Caco-2 (cell line): ENCODE measurements at regions not wholly inside any gene's neighbourhood (a gene's known extent, or its start where the extent isn't known, plus 50 kb on each side); places are given as distances from the start of the nearest gene placed in this dataset.

Experiments used
- BruUV-seq: library from RNA; stranded (reverse); fragments of 400-500 nt; replicated peaks from 2 replicates; lab custom pipeline; 2021; lab: Mats Ljungman, UMichigan
- CTCF ChIA-PET: fragments of 300-600 bp; sonication (Branson Sonifier 250); formaldehyde crosslinking; loops from one replicate; lab custom pipeline; 2022; ENCODE audit warnings: antibody characterized with exemption; lab: Charles Lee
- POLR2A ChIA-PET: fragments of 300-600 bp; sonication (Branson Sonifier 250); formaldehyde crosslinking; loops from one replicate; lab custom pipeline; 2022; ENCODE audit warnings: antibody characterized with exemption; lab: Charles Lee
- DNase-seq, 2 experiments: peaks; one replicate each; pipeline versions ENCODE4 v3.0.0 to v3.0.0-alpha.2; 2020 to 2022
- H3K27me3 ChIP-seq: replicated peaks from 2 replicates; pipeline ENCODE4 v1.6.0; 2011; ENCODE audit warnings: low read length; ENCODE audit not compliant: control insufficient read depth, insufficient read depth
- H3K36me3 ChIP-seq: 2 replicates; pipeline ENCODE4 v1.5.1; 2011; ENCODE audit warnings: low read length; ENCODE audit not compliant: control insufficient read depth, insufficient read depth
- H3K4me1 ChIP-seq: fragments of 250-450 bp; sonication (Bioruptor Pico); 2 replicates; pipeline ENCODE4 v1.5.1; 2020; ENCODE audit warnings: mild to moderate bottlenecking
- H3K4me3 ChIP-seq: 2 replicates; pipeline ENCODE4 v1.5.1; 2011; ENCODE audit warnings: low read depth, mild to moderate bottlenecking, control low read depth, low read length
- H3K9me3 ChIP-seq: fragments of 250-450 bp; sonication (Bioruptor Pico); 2 replicates; pipeline ENCODE4 v1.5.1; 2020; ENCODE audit warnings: mild to moderate bottlenecking, moderate library complexity
- H3K27ac Mint-ChIP-seq: one replicate; pipeline ENCODE4 v1.8.0; 2022; ENCODE audit warnings: mixed read lengths; ENCODE audit not compliant: unreplicated experiment
- H3K27me3 Mint-ChIP-seq: one replicate; pipeline ENCODE4 v1.8.0; 2022; ENCODE audit warnings: mixed read lengths; ENCODE audit not compliant: insufficient read depth, unreplicated experiment
- H3K36me3 Mint-ChIP-seq: one replicate; pipeline ENCODE4 v1.8.0; 2022; ENCODE audit warnings: mild to moderate bottlenecking, mixed read lengths; ENCODE audit not compliant: insufficient read depth, unreplicated experiment
- H3K4me1 Mint-ChIP-seq: one replicate; pipeline ENCODE4 v1.8.0; 2022; ENCODE audit warnings: low read depth, mixed read lengths; ENCODE audit not compliant: unreplicated experiment
- H3K4me3 Mint-ChIP-seq: one replicate; pipeline ENCODE4 v1.8.0; 2022; ENCODE audit warnings: mild to moderate bottlenecking, moderate library complexity, mixed read lengths; ENCODE audit not compliant: unreplicated experiment
- H3K9me3 Mint-ChIP-seq: one replicate; pipeline ENCODE4 v1.8.0; 2022; ENCODE audit warnings: mixed read lengths; ENCODE audit not compliant: unreplicated experiment
- CTCF ChIP-seq, 2 experiments: fragments of 200-600 bp in 1 of 2; IDR thresholded peaks; 1 replicate in 1 of 2; 2 replicates in 1 of 2; pipeline versions ENCODE4 v1.5.1 to v1.8.0; 2011 to 2022; ENCODE audit warnings: antibody characterized with exemption in 1 of 2, control low read depth in 1 of 2, inconsistent platforms in 1 of 2, low read depth in 1 of 2, low read length in 1 of 2, mild to moderate bottlenecking in 1 of 2, moderate library complexity in 1 of 2; ENCODE audit not compliant: insufficient read depth in 1 of 2, severe bottlenecking in 1 of 2, unreplicated experiment in 1 of 2
- intact Hi-C: fragments of 100-400 bp; cut with micrococcal nuclease; formaldehyde crosslinking; loops from one replicate; pipeline ENCODE4 v1.10.0; 2022; ENCODE audit not compliant: unreplicated experiment

GRCh38 chr9:82893549-82893948, 169.4 kb downstream of the RASEF start:
- Mint-ChIP-seq H3K9me3 (peaks cover 12% of the 10 kb centered on the region), H3K4me3 (no peak overlapping the region), H3K36me3 (no peaks in the 10 kb centered on the region), H3K27ac (no peak overlapping the region), H3K4me1 (no peaks in the 10 kb centered on the region), H3K27me3 (no peaks in the 10 kb centered on the region)
- POLR2A ChIA-PET = no interaction called here
- Histone ChIP-seq H3K9me3 (no peaks in the 10 kb centered on the region), H3K36me3 (no peaks in the 10 kb centered on the region), H3K27me3 (no peaks in the 10 kb centered on the region), H3K4me3 (no peak overlapping the region), H3K4me1 (no peaks in the 10 kb centered on the region)
- no peak for DNase-seq
- BruUV-seq = no TSS peak
- TF ChIP-seq CTCF (IDR thresholded peaks at IDR 0.05; ENCODE audit: insufficient read depth in 1 of 2, low read depth in 1 of 2, low read length in 1 of 2, severe bottlenecking in 1 of 2, unreplicated experiment in 1 of 2) = no peak
- intact Hi-C loops = no loop called here
- CTCF ChIA-PET = no interaction called here

- ChIA-PET POLR2A (no interaction called here), CTCF (no interaction called here)
- Histone ChIP-seq H3K4me1 (no peaks in the 10 kb centered on the region), H3K36me3 (no peaks in the 10 kb centered on the region), H3K4me3 (no peak overlapping the region), H3K9me3 (no peaks in the 10 kb centered on the region), H3K27me3 (no peaks in the 10 kb centered on the region)
- no peak for DNase-seq
- no peak overlapping the region for H3K27ac Mint-ChIP-seq
- no peaks in the 10 kb centered on the region for H3K4me1 Mint-ChIP-seq
- no TSS peak for BruUV-seq
- H3K27me3 Mint-ChIP-seq = no peaks in the 10 kb centered on the region
- no peak overlapping the region for H3K4me3 Mint-ChIP-seq
- peaks cover 12% of the 10 kb centered on the region for H3K9me3 Mint-ChIP-seq
- no peaks in the 10 kb centered on the region for H3K36me3 Mint-ChIP-seq
- intact Hi-C loops = no loop called here
- TF ChIP-seq CTCF (IDR thresholded peaks at IDR 0.05; ENCODE audit: insufficient read depth in 1 of 2, low read depth in 1 of 2, low read length in 1 of 2, severe bottlenecking in 1 of 2, unreplicated experiment in 1 of 2) = no peak
These were observed 168.4 kb downstream of the RASEF start for GRCh38 chr9:82894548-82894947.

- CTCF ChIA-PET = no interaction called here
These were observed 167.8 kb downstream of the RASEF start for GRCh38 chr9:82894961-82895821.

More at GRCh38 chr9:82894961-82895821, 167.8 kb downstream of the RASEF start:
- no peaks in the 10 kb centered on the region for H3K4me1 Mint-ChIP-seq
- H3K36me3 ChIP-seq = no peaks in the 10 kb centered on the region
- POLR2A ChIA-PET = no interaction called here
- intact Hi-C loops = no loop called here
- no peaks in the 10 kb centered on the region for H3K27me3 Mint-ChIP-seq
- no peak overlapping the region for H3K4me3 ChIP-seq
- H3K4me1 ChIP-seq = no peaks in the 10 kb centered on the region
- no peaks in the 10 kb centered on the region for H3K9me3 ChIP-seq
- H3K4me3 Mint-ChIP-seq = no peak overlapping the region
- no peaks in the 10 kb centered on the region for H3K27me3 ChIP-seq
- H3K9me3 Mint-ChIP-seq = peaks cover 12% of the 10 kb centered on the region
- DNase-seq = no peak
- no TSS peak for BruUV-seq
- no peak overlapping the region for H3K27ac Mint-ChIP-seq
- TF ChIP-seq CTCF (IDR thresholded peaks at IDR 0.05; ENCODE audit: insufficient read depth in 1 of 2, low read depth in 1 of 2, low read length in 1 of 2, severe bottlenecking in 1 of 2, unreplicated experiment in 1 of 2) = no peak
- no peaks in the 10 kb centered on the region for H3K36me3 Mint-ChIP-seq
